ENCODE measurements at regions not wholly inside any gene's neighbourhood (a gene's known extent, or its start where the extent isn't known, plus 50 kb on each side); places are given as distances from the start of the nearest gene placed in this dataset.

DNA sequence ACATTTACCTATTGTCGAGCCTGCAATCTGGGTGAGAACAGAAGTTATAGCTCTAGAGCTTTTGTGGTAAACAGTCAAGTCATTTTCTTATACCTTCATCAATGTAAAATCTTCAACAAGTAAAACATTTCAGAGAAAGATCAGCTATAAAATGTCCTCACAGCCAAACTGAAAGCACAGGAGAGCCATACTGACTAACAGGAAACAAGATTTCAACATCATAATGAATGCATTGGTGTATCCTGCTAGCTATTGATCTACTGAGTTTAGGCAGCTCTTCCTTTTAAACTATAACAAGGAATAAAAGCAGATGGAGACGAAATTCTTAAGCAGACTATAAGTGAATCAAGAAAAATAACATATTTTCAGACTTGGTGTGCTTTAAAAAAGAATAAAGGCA lies 1522.9 kb upstream of the WWC1 start:
- TF ChIP-seq, protein P1, sequence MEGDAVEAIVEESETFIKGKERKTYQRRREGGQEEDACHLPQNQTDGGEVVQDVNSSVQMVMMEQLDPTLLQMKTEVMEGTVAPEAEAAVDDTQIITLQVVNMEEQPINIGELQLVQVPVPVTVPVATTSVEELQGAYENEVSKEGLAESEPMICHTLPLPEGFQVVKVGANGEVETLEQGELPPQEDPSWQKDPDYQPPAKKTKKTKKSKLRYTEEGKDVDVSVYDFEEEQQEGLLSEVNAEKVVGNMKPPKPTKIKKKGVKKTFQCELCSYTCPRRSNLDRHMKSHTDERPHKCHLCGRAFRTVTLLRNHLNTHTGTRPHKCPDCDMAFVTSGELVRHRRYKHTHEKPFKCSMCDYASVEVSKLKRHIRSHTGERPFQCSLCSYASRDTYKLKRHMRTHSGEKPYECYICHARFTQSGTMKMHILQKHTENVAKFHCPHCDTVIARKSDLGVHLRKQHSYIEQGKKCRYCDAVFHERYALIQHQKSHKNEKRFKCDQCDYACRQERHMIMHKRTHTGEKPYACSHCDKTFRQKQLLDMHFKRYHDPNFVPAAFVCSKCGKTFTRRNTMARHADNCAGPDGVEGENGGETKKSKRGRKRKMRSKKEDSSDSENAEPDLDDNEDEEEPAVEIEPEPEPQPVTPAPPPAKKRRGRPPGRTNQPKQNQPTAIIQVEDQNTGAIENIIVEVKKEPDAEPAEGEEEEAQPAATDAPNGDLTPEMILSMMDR (IDR thresholded peaks at IDR 0.05 in 4 of 5, conservative IDR thresholded peaks at IDR 0.05 in 1 of 5) = no peak
- TF ChIP-seq POLR2A (IDR thresholded peaks at IDR 0.05) = no peak

Data from gastrocnemius medialis (tissue), 4 donors.